GM12865 (cell line): ENCODE measurements at regions not wholly inside any gene's neighbourhood (a gene's known extent, or its start where the extent isn't known, plus 50 kb on each side); places are given as distances from the start of the nearest gene placed in this dataset.
"Not testable (repeated sequence)": the region's sequence is repeated elsewhere in the genome, so short reads cannot be mapped to it uniquely, and the experiment has no call there.

ENCODE experiments used
- DNase-seq: peaks from one replicate; pipeline ENCODE4 v3.0.0; 2010; ENCODE audit warnings: low read depth
- H3K4me3 ChIP-seq: 2 replicates; pipeline ENCODE4 v1.5.1; 2011; ENCODE audit warnings: mild to moderate bottlenecking, low read depth, low read length, control low read depth
- CTCF ChIP-seq: IDR thresholded peaks from 2 replicates; pipeline ENCODE4 v1.5.1; 2011; ENCODE audit warnings: low read length, control low read depth, low read depth, inconsistent platforms; ENCODE audit not compliant: insufficient read depth; ENCODE audit errors: missing control alignments

GRCh38 chr19:31882709-31883108 is 462.7 kb upstream of the ZNF507 start:
- TF ChIP-seq CTCF: no peak
- no peak for DNase-seq
- no peak overlapping the region for H3K4me3 ChIP-seq

- DNase-seq: no peak
- no peak overlapping the region for H3K4me3 ChIP-seq
- TF ChIP-seq CTCF: no peak
These were observed 462.0 kb upstream of the ZNF507 start for GRCh38 chr19:31883296-31883990.

- DNase-seq: no peak
- H3K4me3 ChIP-seq: no peak overlapping the region
- TF ChIP-seq CTCF: no peak
These were observed 460.0 kb upstream of the ZNF507 start for GRCh38 chr19:31885280-31885853.

GRCh38 chr19:31890230-31890629 is 455.2 kb upstream of the ZNF507 start:
- DNase-seq: no peak
- no peak overlapping the region for H3K4me3 ChIP-seq
- TF ChIP-seq CTCF: no peak

- no peak for DNase-seq
- TF ChIP-seq CTCF: no peak
- H3K4me3 ChIP-seq: no peak overlapping the region
These were observed 453.4 kb upstream of the ZNF507 start for GRCh38 chr19:31892060-31892459.

GRCh38 chr19:31893491-31893890 is 451.9 kb upstream of the ZNF507 start:
- DNase-seq, H3K4me3 ChIP-seq: not testable (repeated sequence)

GRCh38 chr19:31894451-31894850 is 451.0 kb upstream of the ZNF507 start:
- no peak overlapping the region for H3K4me3 ChIP-seq
- TF ChIP-seq CTCF: no peak

More at GRCh38 chr19:31894451-31894850, 451.0 kb upstream of the ZNF507 start:
- no peak for DNase-seq
